Osteoblast (primary cell): ENCODE measurements at regions not wholly inside any gene's neighbourhood (a gene's known extent, or its start where the extent isn't known, plus 50 kb on each side); places are given as distances from the start of the nearest gene placed in this dataset.

Experiments used
- DNase-seq: peaks from one replicate; pipeline ENCODE4 v3.0.0; 2011; ENCODE audit warnings: low spot score, mixed read lengths; ENCODE audit not compliant: insufficient read length; ENCODE audit errors: missing footprints
- H2AFZ ChIP-seq: 2 replicates; pipeline ENCODE4 v1.6.0; 2011; ENCODE audit warnings: mild to moderate bottlenecking, low read length
- H3K27ac ChIP-seq: 2 replicates; pipeline ENCODE4 v1.5.1; 2011; ENCODE audit warnings: mild to moderate bottlenecking, low read depth, low read length, moderate library complexity
- H3K27me3 ChIP-seq: 2 replicates; pipeline ENCODE4 v1.6.0; 2012; ENCODE audit warnings: mild to moderate bottlenecking, control low read depth, inconsistent platforms, low read length, moderate library complexity; ENCODE audit not compliant: insufficient read depth
- H3K36me3 ChIP-seq: 2 replicates; pipeline ENCODE4 v1.5.1; 2011; ENCODE audit warnings: mild to moderate bottlenecking, low read length, control low read depth, moderate library complexity; ENCODE audit not compliant: insufficient read depth
- H3K4me1 ChIP-seq: 2 replicates; pipeline ENCODE4 v1.5.1; 2011; ENCODE audit warnings: mild to moderate bottlenecking, low read length, control low read depth, moderate library complexity; ENCODE audit not compliant: insufficient read depth
- H3K4me2 ChIP-seq: 2 replicates; pipeline ENCODE4 v1.6.0; 2011; ENCODE audit warnings: mild to moderate bottlenecking, low read length; ENCODE audit not compliant: insufficient read depth
- H3K4me3 ChIP-seq: fragments of 200-600 bp; sonication (generic); 3 replicates; pipeline ENCODE4 v1.5.1; 2012; ENCODE audit warnings: mild to moderate bottlenecking, low read length, inconsistent platforms; ENCODE audit not compliant: insufficient read depth
- H3K79me2 ChIP-seq: 2 replicates; pipeline ENCODE4 v1.6.0; 2012; ENCODE audit warnings: mild to moderate bottlenecking, low read length, control low read depth, inconsistent platforms; ENCODE audit not compliant: insufficient read depth
- H3K9me3 ChIP-seq: 2 replicates; pipeline ENCODE4 v1.5.1; 2011; ENCODE audit warnings: low read depth, low read length, control low read depth
- H4K20me1 ChIP-seq: 2 replicates; pipeline ENCODE4 v1.6.0; 2012; ENCODE audit warnings: mild to moderate bottlenecking, low read length, control low read depth; ENCODE audit not compliant: insufficient read depth
- TF ChIP-seq, protein P1 (sequence below): IDR thresholded peaks from 2 replicates; pipeline ENCODE4 v1.5.1; 2011; ENCODE audit warnings: mild to moderate bottlenecking, low read depth, low read length, moderate library complexity; ENCODE audit errors: extremely low read depth

DNA sequence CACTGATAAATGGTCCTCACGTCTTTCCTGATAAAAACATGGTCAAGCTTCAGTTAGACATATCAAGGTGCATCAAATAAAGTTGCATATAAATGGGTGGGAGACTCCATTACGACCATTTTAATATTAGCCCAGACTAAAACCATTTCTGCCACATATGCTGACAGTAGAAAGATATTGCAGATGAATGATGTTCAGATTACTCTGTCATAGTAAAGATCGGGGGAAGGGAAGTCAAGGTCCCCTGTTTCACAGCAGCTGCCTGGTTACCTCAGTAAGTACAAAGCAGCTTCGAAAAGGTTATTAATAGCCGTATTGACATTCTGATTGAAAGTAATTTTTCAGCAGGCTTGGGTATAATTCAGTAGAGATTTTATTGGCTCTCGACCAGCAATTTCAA lies 927.7 kb upstream of the CDH2 start:
- Histone ChIP-seq H3K27ac (no peak overlapping the region), H3K9me3 (no peaks in the 10 kb centered on the region), H3K4me2 (no peak overlapping the region)

DNA sequence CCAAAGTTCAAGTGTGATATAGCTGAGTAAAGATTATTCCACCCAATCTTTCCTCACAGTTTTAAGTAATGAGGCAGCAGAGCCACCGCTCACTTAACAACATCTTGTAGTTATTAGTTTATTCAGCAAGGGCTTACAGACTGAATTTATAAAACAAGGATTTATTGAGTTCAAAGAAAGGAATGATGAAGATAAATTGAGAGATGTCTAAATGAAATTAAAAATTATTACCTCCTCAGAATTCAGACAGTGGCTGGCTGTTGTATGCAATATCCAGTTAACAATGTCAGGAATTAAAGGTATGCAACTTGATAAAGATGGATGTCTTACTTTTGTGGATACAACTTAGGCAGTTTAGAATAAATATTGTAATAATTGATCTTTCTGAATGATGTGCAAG lies 927.3 kb upstream of the CDH2 start:
- no peak overlapping the region for H3K4me3 ChIP-seq
- no peak overlapping the region for H3K4me2 ChIP-seq
- DNase-seq, result no peak
- H3K79me2 ChIP-seq, result no peaks in the 10 kb centered on the region
- no peaks in the 10 kb centered on the region for H3K36me3 ChIP-seq
- no peaks in the 10 kb centered on the region for H4K20me1 ChIP-seq
- peak overlapping the region; percentile 38 for H2AFZ ChIP-seq
- TF ChIP-seq, protein P1, sequence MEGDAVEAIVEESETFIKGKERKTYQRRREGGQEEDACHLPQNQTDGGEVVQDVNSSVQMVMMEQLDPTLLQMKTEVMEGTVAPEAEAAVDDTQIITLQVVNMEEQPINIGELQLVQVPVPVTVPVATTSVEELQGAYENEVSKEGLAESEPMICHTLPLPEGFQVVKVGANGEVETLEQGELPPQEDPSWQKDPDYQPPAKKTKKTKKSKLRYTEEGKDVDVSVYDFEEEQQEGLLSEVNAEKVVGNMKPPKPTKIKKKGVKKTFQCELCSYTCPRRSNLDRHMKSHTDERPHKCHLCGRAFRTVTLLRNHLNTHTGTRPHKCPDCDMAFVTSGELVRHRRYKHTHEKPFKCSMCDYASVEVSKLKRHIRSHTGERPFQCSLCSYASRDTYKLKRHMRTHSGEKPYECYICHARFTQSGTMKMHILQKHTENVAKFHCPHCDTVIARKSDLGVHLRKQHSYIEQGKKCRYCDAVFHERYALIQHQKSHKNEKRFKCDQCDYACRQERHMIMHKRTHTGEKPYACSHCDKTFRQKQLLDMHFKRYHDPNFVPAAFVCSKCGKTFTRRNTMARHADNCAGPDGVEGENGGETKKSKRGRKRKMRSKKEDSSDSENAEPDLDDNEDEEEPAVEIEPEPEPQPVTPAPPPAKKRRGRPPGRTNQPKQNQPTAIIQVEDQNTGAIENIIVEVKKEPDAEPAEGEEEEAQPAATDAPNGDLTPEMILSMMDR, result no peak
- H3K27me3 ChIP-seq, result no peaks in the 10 kb centered on the region
- H3K9me3 ChIP-seq, result no peaks in the 10 kb centered on the region
- no peaks in the 10 kb centered on the region for H3K4me1 ChIP-seq
- no peak overlapping the region for H3K27ac ChIP-seq

More for the DNA sequence above, 927.7 kb upstream of the CDH2 start:
- H3K4me1 ChIP-seq, result no peaks in the 10 kb centered on the region
- TF ChIP-seq, protein P1, result no peak
- H3K79me2 ChIP-seq, result no peaks in the 10 kb centered on the region
- no peaks in the 10 kb centered on the region for H3K36me3 ChIP-seq
- no peak overlapping the region for H3K4me3 ChIP-seq
- no peak for DNase-seq
- H2AFZ ChIP-seq, result no peak overlapping the region
- H3K27me3 ChIP-seq, result no peaks in the 10 kb centered on the region
- H4K20me1 ChIP-seq, result no peaks in the 10 kb centered on the region

DNA sequence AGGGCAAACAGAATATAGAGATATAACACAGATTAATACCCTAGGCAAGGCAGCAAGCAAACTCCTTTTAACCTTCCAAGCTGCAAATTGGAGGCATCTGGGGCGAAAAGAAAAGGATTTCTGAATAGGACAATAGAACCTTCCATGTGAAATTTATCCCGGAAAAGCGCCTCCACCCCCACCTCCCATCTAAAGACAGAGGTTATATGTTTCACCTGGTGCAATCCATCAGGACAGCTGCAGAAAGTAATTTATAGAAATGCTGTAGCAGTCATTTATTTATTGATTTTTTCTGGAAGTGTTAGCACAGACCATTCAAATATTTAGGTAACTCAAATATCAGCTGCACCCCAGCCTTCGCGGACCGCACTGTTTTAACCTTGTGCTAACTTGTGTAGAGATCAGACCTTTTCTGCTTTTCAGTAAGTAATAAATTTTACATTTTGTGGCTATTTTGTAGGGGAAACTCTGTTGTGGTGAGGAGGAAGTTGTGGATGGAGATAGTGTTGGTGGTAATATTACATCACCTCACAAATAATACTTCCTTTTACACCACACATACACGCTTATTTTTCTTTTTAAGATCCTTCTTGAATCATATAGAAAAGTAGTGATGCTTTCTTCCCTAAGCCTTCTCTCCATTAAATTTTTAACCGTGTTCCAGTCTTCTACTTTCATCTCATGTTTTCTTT lies 919.3 kb upstream of the CDH2 start:
- H3K4me3 ChIP-seq, result no peak overlapping the region
- no peaks in the 10 kb centered on the region for H3K27me3 ChIP-seq
- H3K4me2 ChIP-seq, result no peak overlapping the region
- DNase-seq, result no peak
- no peaks in the 10 kb centered on the region for H3K9me3 ChIP-seq
- H4K20me1 ChIP-seq, result no peaks in the 10 kb centered on the region
- H2AFZ ChIP-seq, result peak overlapping the region; percentile 12
- no peaks in the 10 kb centered on the region for H3K79me2 ChIP-seq
- no peak overlapping the region for H3K27ac ChIP-seq
- H3K4me1 ChIP-seq, result no peaks in the 10 kb centered on the region
- no peaks in the 10 kb centered on the region for H3K36me3 ChIP-seq
- TF ChIP-seq, protein P1, result no peak

DNA sequence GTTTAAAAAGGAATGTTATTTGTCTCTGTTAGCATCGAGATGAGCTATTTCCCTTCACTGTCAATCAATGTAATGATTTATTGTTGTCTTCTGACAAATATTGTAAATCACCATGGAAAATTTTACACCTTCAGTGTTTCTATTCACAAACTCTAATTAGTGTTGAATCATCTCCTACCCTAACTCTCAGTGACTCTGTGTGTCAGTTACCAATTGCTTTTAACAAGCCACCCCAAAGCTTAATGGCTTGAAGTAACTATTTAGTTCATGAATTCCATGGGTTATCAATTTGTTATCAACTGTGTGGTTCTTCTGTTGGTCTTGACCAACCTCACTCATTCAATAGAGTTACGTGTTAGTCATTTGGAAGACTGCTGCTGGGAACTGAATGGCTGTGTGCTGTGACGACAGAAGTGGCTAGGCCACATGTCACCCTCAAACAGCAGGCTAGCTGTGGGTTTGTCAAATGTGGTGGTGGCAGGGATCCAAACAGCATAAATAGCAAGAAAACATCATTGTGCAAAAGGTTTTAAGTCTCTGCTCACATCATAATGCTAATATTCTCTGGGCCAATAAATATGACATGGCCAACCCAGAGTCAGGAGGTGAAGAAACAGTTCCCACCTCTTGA lies 910.8 kb upstream of the CDH2 start:
- DNase-seq, result no peak

More for the DNA sequence above, 910.8 kb upstream of the CDH2 start:
- TF ChIP-seq, protein P1, result no peak
- Histone ChIP-seq H3K27me3 (no peaks in the 10 kb centered on the region), H3K36me3 (no peaks in the 10 kb centered on the region), H2AFZ (no peak overlapping the region), H4K20me1 (no peaks in the 10 kb centered on the region), H3K27ac (no peak overlapping the region), H3K4me3 (no peak overlapping the region), H3K4me1 (no peaks in the 10 kb centered on the region), H3K79me2 (no peaks in the 10 kb centered on the region), H3K4me2 (no peak overlapping the region), H3K9me3 (no peaks in the 10 kb centered on the region)
